AG04450 (cell line): ENCODE measurements at regions not wholly inside any gene's neighbourhood (a gene's known extent, or its start where the extent isn't known, plus 50 kb on each side); places are given as distances from the start of the nearest gene placed in this dataset.

Source experiments
- CTCF ChIA-PET: fragments of 300-600, 350-600 bp; formaldehyde crosslinking; extraction: SDS; loops from one replicate; lab custom pipeline; 2022; ENCODE audit warnings: antibody characterized with exemption, inconsistent platforms; lab: Charles Lee
- POLR2A ChIA-PET: fragments of 350-600 bp; formaldehyde crosslinking; extraction: SDS; loops from one replicate; lab custom pipeline; 2021; ENCODE audit warnings: antibody characterized with exemption, inconsistent platforms; lab: Yijun Ruan, JAX
- DNase-seq: peaks from one replicate; pipeline ENCODE4 v3.0.0-alpha.2; 2011; ENCODE audit warnings: low read depth, low spot score
- H3K27ac ChIP-seq: one replicate; pipeline ENCODE4 v1.5.1; 2012; ENCODE audit warnings: low read depth, low read length, control low read depth
- H3K27me3 ChIP-seq: one replicate; pipeline ENCODE4 v1.6.0; 2012; ENCODE audit warnings: low read length; ENCODE audit not compliant: control insufficient read depth, insufficient read depth
- H3K4me3 ChIP-seq: 2 replicates; pipeline ENCODE4 v1.5.1; 2011; ENCODE audit warnings: mild to moderate bottlenecking, low read depth, low read length, control low read depth
- H3K9me3 ChIP-seq: 2 replicates; pipeline ENCODE4 v1.5.1; 2012; ENCODE audit warnings: low read length; ENCODE audit not compliant: control insufficient read depth, insufficient read depth
- CTCF ChIP-seq: IDR thresholded peaks from 2 replicates; pipeline ENCODE4 v1.5.1; 2011; ENCODE audit warnings: low read depth, low read length, control low read depth, inconsistent platforms

GRCh38 chr4:89586318-89586717 is 250.6 kb downstream of the SNCA start:
- DNase-seq: no peak
- POLR2A ChIA-PET: no interaction called here
- Histone ChIP-seq H3K4me3 (no peak overlapping the region), H3K27me3 (no peaks in the 10 kb centered on the region), H3K9me3 (no peaks in the 10 kb centered on the region), H3K27ac (no peak overlapping the region)
- TF ChIP-seq CTCF: no peak
- CTCF ChIA-PET: interaction anchor here (0.8 to 1.4 kb wide), 7 partner anchors 54 to 360 kb away, joined by 3 to 4 read pairs (median 3); no protein-coding TSS in a partner anchor

GRCh38 chr4:89582756-89583505 is 254.0 kb downstream of the SNCA start:
- CTCF ChIA-PET: no interaction called here
- TF ChIP-seq CTCF: no peak
- Histone ChIP-seq H3K27ac (no peak overlapping the region), H3K4me3 (no peak overlapping the region), H3K27me3 (no peaks in the 10 kb centered on the region), H3K9me3 (no peaks in the 10 kb centered on the region)
- no peak for DNase-seq
- POLR2A ChIA-PET: no interaction called here

GRCh38 chr4:89579771-89580170 is 257.2 kb downstream of the SNCA start:
- Histone ChIP-seq H3K27me3 (no peaks in the 10 kb centered on the region), H3K27ac (no peak overlapping the region), H3K4me3 (no peak overlapping the region), H3K9me3 (no peaks in the 10 kb centered on the region)
- ChIA-PET CTCF (no interaction called here), POLR2A (no interaction called here)
- DNase-seq: no peak
- TF ChIP-seq CTCF: no peak

- Histone ChIP-seq H3K4me3 (no peak overlapping the region), H3K9me3 (no peaks in the 10 kb centered on the region), H3K27ac (no peak overlapping the region), H3K27me3 (no peaks in the 10 kb centered on the region)
- ChIA-PET POLR2A (no interaction called here), CTCF (no interaction called here)
- no peak for DNase-seq
- no peak for TF ChIP-seq CTCF
Observed at GRCh38 chr4:89576246-89576645, 260.7 kb downstream of the SNCA start.

- POLR2A ChIA-PET: no interaction called here
- Histone ChIP-seq H3K4me3 (no peak overlapping the region), H3K27me3 (no peaks in the 10 kb centered on the region), H3K27ac (no peak overlapping the region), H3K9me3 (no peaks in the 10 kb centered on the region)
- TF ChIP-seq CTCF: no peak
- no peak for DNase-seq
- CTCF ChIA-PET: no interaction called here
Observed at GRCh38 chr4:89575840-89576239, 261.1 kb downstream of the SNCA start.
